ENCODE measurements at regions not wholly inside any gene's neighbourhood (a gene's known extent, or its start where the extent isn't known, plus 50 kb on each side); places are given as distances from the start of the nearest gene placed in this dataset.

GRCh38 chr17:27954548-27955495 is 61.7 kb upstream of the LYRM9 start:
- TF ChIP-seq, protein P1, sequence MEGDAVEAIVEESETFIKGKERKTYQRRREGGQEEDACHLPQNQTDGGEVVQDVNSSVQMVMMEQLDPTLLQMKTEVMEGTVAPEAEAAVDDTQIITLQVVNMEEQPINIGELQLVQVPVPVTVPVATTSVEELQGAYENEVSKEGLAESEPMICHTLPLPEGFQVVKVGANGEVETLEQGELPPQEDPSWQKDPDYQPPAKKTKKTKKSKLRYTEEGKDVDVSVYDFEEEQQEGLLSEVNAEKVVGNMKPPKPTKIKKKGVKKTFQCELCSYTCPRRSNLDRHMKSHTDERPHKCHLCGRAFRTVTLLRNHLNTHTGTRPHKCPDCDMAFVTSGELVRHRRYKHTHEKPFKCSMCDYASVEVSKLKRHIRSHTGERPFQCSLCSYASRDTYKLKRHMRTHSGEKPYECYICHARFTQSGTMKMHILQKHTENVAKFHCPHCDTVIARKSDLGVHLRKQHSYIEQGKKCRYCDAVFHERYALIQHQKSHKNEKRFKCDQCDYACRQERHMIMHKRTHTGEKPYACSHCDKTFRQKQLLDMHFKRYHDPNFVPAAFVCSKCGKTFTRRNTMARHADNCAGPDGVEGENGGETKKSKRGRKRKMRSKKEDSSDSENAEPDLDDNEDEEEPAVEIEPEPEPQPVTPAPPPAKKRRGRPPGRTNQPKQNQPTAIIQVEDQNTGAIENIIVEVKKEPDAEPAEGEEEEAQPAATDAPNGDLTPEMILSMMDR (IDR thresholded peaks at IDR 0.05): no peak
- TF ChIP-seq JUND (IDR thresholded peaks at IDR 0.05) (no peak), NRF1 (IDR thresholded peaks at IDR 0.05; ENCODE audit: low read depth, low read length) (no peak), MAX (IDR thresholded peaks at IDR 0.05; ENCODE audit: low read depth) (no peak), EP300 (IDR thresholded peaks at IDR 0.05; ENCODE audit: borderline replicate concordance in 1 of 2, low read depth in 1 of 2, low read length in 1 of 2) (no peak)

Data from SK-N-SH (cell line).